ENCODE measurements at regions not wholly inside any gene's neighbourhood (a gene's known extent, or its start where the extent isn't known, plus 50 kb on each side); places are given as distances from the start of the nearest gene placed in this dataset.

- H2BK12ac ChIP-seq (ENCODE audit: insufficient read length, low read depth, low read length) = no peak overlapping the region
- no peak overlapping the region for H3K23ac ChIP-seq (ENCODE audit: insufficient read length, low read depth, low read length)
- H3K4me1 ChIP-seq (ENCODE audit: insufficient read depth, low read length) = no peaks in the 10 kb centered on the region
- no peak overlapping the region for H3K56ac ChIP-seq (ENCODE audit: insufficient read length, low read depth, low read length)
- H3K27ac ChIP-seq (ENCODE audit: insufficient read length, low read depth, low read length) = no peak overlapping the region
- no CpG with 5 or more reads among the region's 11 CpGs for WGBS (ENCODE audit: extremely low coverage, insufficient read length, low lambda C conversion rate)
- no peak overlapping the region for H3K4me2 ChIP-seq (ENCODE audit: insufficient read depth, insufficient read length, low read length)
- no peaks in the 10 kb centered on the region for H3K27me3 ChIP-seq (ENCODE audit: insufficient read depth, low read length)
- Mint-ChIP-seq H3K27ac (peak overlapping the region in 1 of 3 experiments; percentile 44; a peak in 1 of 7 replicates), H3K4me1 (peaks cover 8 to 9% of the 10 kb centered on the region in 2 experiments; a peak in 3 of 4 replicates), H3K36me3 (ENCODE audit: insufficient read depth in 1 of 3, low read depth in 3 of 3) (peaks cover 0 to 1% (median 0%) of the 10 kb centered on the region in 3 experiments; a peak in 1 of 7 replicates), H3K27me3 (ENCODE audit: low read depth) (no peaks in the 10 kb centered on the region; the same call in 1 of the 2 replicates), H3K4me3 (no peak overlapping the region), H3K9me3 (no peaks in the 10 kb centered on the region)
- no peak overlapping the region for H3K4ac ChIP-seq (ENCODE audit: low read depth, low read length)
- no peak overlapping the region for H2BK5ac ChIP-seq (ENCODE audit: insufficient read length, low read length)
- no peak overlapping the region for H4K8ac ChIP-seq (replicated peaks; ENCODE audit: insufficient read length, low read depth, low read length)
- H2AK5ac ChIP-seq (ENCODE audit: insufficient read length, low read length) = no peak overlapping the region
- no peak overlapping the region for H2BK20ac ChIP-seq (ENCODE audit: low read depth, low read length, poor library complexity, severe bottlenecking)
- H2BK120ac ChIP-seq (ENCODE audit: low read depth, low read length, poor library complexity, severe bottlenecking) = no peak overlapping the region
- no peak overlapping the region for H2AFZ ChIP-seq (ENCODE audit: low read length)
- H4K91ac ChIP-seq (ENCODE audit: insufficient read length, low read depth, low read length) = no peak overlapping the region
- H2BK15ac ChIP-seq (ENCODE audit: low read depth, low read length) = no peak overlapping the region
- no peak overlapping the region for H3K9ac ChIP-seq (ENCODE audit: extremely low read depth, insufficient read length, low read length)
- H3K18ac ChIP-seq (ENCODE audit: insufficient read length, low read depth, low read length) = no peak overlapping the region
- no peak overlapping the region for H3T11ph ChIP-seq (ENCODE audit: low read length)
- H4K5ac ChIP-seq (ENCODE audit: insufficient read length, low read depth, low read length) = no peak overlapping the region
- no peaks in the 10 kb centered on the region for H3K79me1 ChIP-seq (ENCODE audit: insufficient read depth, low read depth, low read length, poor library complexity, severe bottlenecking)
- no peaks in the 10 kb centered on the region for H3K9me3 ChIP-seq (ENCODE audit: control insufficient read depth, low read depth, low read length)
- H3K23me2 ChIP-seq (ENCODE audit: insufficient read length, low read depth, low read length, poor library complexity, severe bottlenecking) = no peaks in the 10 kb centered on the region
- peak; percentile 64 for TF ChIP-seq CTCF (conservative IDR thresholded peaks at IDR 0.05)
- no peak overlapping the region for H3K14ac ChIP-seq (ENCODE audit: insufficient read depth, low read length)
- peak; percentile 68 for DNase-seq
- no peaks in the 10 kb centered on the region for H3K79me2 ChIP-seq (ENCODE audit: insufficient read depth, low read length)
- H4K20me1 ChIP-seq (ENCODE audit: control insufficient read depth, insufficient read depth, insufficient read length) = no peaks in the 10 kb centered on the region
Measured at GRCh38 chr20:43840382-43841070, 74.1 kb upstream of the TOX2 start.
